ENCODE measurements at regions not wholly inside any gene's neighbourhood (a gene's known extent, or its start where the extent isn't known, plus 50 kb on each side); places are given as distances from the start of the nearest gene placed in this dataset.

GRCh38 chr21:23789864-23790263 lies 1817.4 kb downstream of the MRPL39 start:
- H3K27ac Mint-ChIP-seq, result no peak overlapping the region
- DNase-seq (no peak), ATAC-seq (replicated peaks in 1 of 2) (no peak)
- H3K9me3 Mint-ChIP-seq, result peaks cover 0 to 1% of the 10 kb centered on the region in 2 donors
- no peaks in the 10 kb centered on the region for H3K27me3 Mint-ChIP-seq (ENCODE audit: low read depth)
- H3K4me3 Mint-ChIP-seq, result no peak overlapping the region
- H3K4me1 Mint-ChIP-seq (ENCODE audit: low read depth), result no peaks in the 10 kb centered on the region
- H3K36me3 Mint-ChIP-seq (ENCODE audit: insufficient read depth in 2 of 2), result no peaks in the 10 kb centered on the region

GRCh38 chr21:23780326-23780725 lies 1827.0 kb downstream of the MRPL39 start:
- Mint-ChIP-seq H3K4me1 (ENCODE audit: low read depth) (no peaks in the 10 kb centered on the region), H3K9me3 (peaks cover 0 to 2% of the 10 kb centered on the region in 2 donors), H3K36me3 (ENCODE audit: insufficient read depth in 2 of 2) (no peaks in the 10 kb centered on the region), H3K27ac (no peak overlapping the region), H3K27me3 (ENCODE audit: low read depth) (no peaks in the 10 kb centered on the region), H3K4me3 (no peak overlapping the region)
- DNase-seq (no peak), ATAC-seq (replicated peaks in 1 of 2) (no peak)

GRCh38 chr21:23743821-23744220 lies 1863.5 kb downstream of the MRPL39 start:
- Mint-ChIP-seq H3K36me3 (ENCODE audit: insufficient read depth in 2 of 2) (peaks cover 0 to 1% of the 10 kb centered on the region in 2 donors), H3K27ac (no peak overlapping the region), H3K9me3 (peaks cover 0 to 6% of the 10 kb centered on the region in 2 donors), H3K27me3 (ENCODE audit: low read depth) (no peaks in the 10 kb centered on the region), H3K4me3 (no peak overlapping the region), H3K4me1 (ENCODE audit: low read depth) (no peaks in the 10 kb centered on the region)
- DNase-seq (no peak), ATAC-seq (replicated peaks in 1 of 2) (no peak)

GRCh38 chr21:23740463-23740862 lies 1866.8 kb downstream of the MRPL39 start:
- peaks cover 0 to 1% of the 10 kb centered on the region in 2 donors for H3K36me3 Mint-ChIP-seq (ENCODE audit: insufficient read depth in 2 of 2)
- H3K27me3 Mint-ChIP-seq (ENCODE audit: low read depth), result no peaks in the 10 kb centered on the region
- DNase-seq, result no peak
- H3K4me1 Mint-ChIP-seq (ENCODE audit: low read depth), result no peaks in the 10 kb centered on the region
- H3K27ac Mint-ChIP-seq, result no peak overlapping the region
- ATAC-seq (replicated peaks in 1 of 2), result no peak
- no peak overlapping the region for H3K4me3 Mint-ChIP-seq
- peaks cover 0 to 1% of the 10 kb centered on the region in 2 donors for H3K9me3 Mint-ChIP-seq

- ATAC-seq (replicated peaks in 1 of 2) (no peak), DNase-seq (no peak)
- no peak overlapping the region for H3K27ac Mint-ChIP-seq
- H3K9me3 Mint-ChIP-seq, result no peaks in the 10 kb centered on the region
- no peaks in the 10 kb centered on the region for H3K27me3 Mint-ChIP-seq (ENCODE audit: low read depth)
- H3K4me3 Mint-ChIP-seq, result no peak overlapping the region
- H3K36me3 Mint-ChIP-seq (ENCODE audit: insufficient read depth in 2 of 2), result no peaks in the 10 kb centered on the region
- no peaks in the 10 kb centered on the region for H3K4me1 Mint-ChIP-seq (ENCODE audit: low read depth)
These were observed 1874.5 kb downstream of the MRPL39 start for GRCh38 chr21:23732776-23733175.

- Mint-ChIP-seq H3K27ac (no peak overlapping the region), H3K4me1 (ENCODE audit: low read depth) (no peaks in the 10 kb centered on the region), H3K27me3 (ENCODE audit: low read depth) (no peaks in the 10 kb centered on the region), H3K4me3 (no peak overlapping the region), H3K9me3 (no peaks in the 10 kb centered on the region), H3K36me3 (ENCODE audit: insufficient read depth in 2 of 2) (no peaks in the 10 kb centered on the region)
- DNase-seq (no peak), ATAC-seq (replicated peaks in 1 of 2) (no peak)
These were observed 1878.0 kb downstream of the MRPL39 start for GRCh38 chr21:23729331-23729730.

- no peak for ATAC-seq (replicated peaks in 1 of 2)
- Mint-ChIP-seq H3K27me3 (ENCODE audit: low read depth) (no peaks in the 10 kb centered on the region), H3K36me3 (ENCODE audit: insufficient read depth in 2 of 2) (no peaks in the 10 kb centered on the region)
These were observed 1881.7 kb downstream of the MRPL39 start for GRCh38 chr21:23725576-23725975.

GRCh38 chr21:23718446-23719285 lies 1888.6 kb downstream of the MRPL39 start:
- H3K4me1 Mint-ChIP-seq (ENCODE audit: low read depth), result no peaks in the 10 kb centered on the region

More at GRCh38 chr21:23725576-23725975, 1881.7 kb downstream of the MRPL39 start:
- Mint-ChIP-seq H3K27ac (no peak overlapping the region), H3K4me3 (no peak overlapping the region), H3K4me1 (ENCODE audit: low read depth) (no peaks in the 10 kb centered on the region), H3K9me3 (no peaks in the 10 kb centered on the region)
- DNase-seq, result no peak

GRCh38 chr21:23712166-23712565 lies 1895.1 kb downstream of the MRPL39 start:
- Mint-ChIP-seq H3K9me3 (no peaks in the 10 kb centered on the region), H3K27me3 (ENCODE audit: low read depth) (peaks cover 8% of the 10 kb centered on the region), H3K27ac (no peak overlapping the region), H3K4me3 (no peak overlapping the region), H3K4me1 (ENCODE audit: low read depth) (no peaks in the 10 kb centered on the region), H3K36me3 (ENCODE audit: insufficient read depth in 2 of 2) (no peaks in the 10 kb centered on the region)
- DNase-seq, result no peak
- no peak for ATAC-seq (replicated peaks in 1 of 2)

More at GRCh38 chr21:23718446-23719285, 1888.6 kb downstream of the MRPL39 start:
- DNase-seq, result no peak
- Mint-ChIP-seq H3K4me3 (no peak overlapping the region), H3K9me3 (no peaks in the 10 kb centered on the region), H3K27ac (no peak overlapping the region), H3K36me3 (ENCODE audit: insufficient read depth in 2 of 2) (no peaks in the 10 kb centered on the region), H3K27me3 (ENCODE audit: low read depth) (peaks cover 15% of the 10 kb centered on the region)
- ATAC-seq (replicated peaks in 1 of 2), result no peak

- Mint-ChIP-seq H3K4me3 (no peak overlapping the region), H3K36me3 (ENCODE audit: insufficient read depth in 2 of 2) (no peaks in the 10 kb centered on the region), H3K27ac (no peak overlapping the region), H3K9me3 (peaks cover 0 to 2% of the 10 kb centered on the region in 2 donors), H3K27me3 (ENCODE audit: low read depth) (no peaks in the 10 kb centered on the region), H3K4me1 (ENCODE audit: low read depth) (no peaks in the 10 kb centered on the region)
- no peak for DNase-seq
- ATAC-seq (replicated peaks in 1 of 2), result no peak
These were observed 1900.8 kb downstream of the MRPL39 start for GRCh38 chr21:23706431-23706830.

- H3K27ac Mint-ChIP-seq, result no peak overlapping the region
These were observed 1907.9 kb downstream of the MRPL39 start for GRCh38 chr21:23699402-23699801.

GRCh38 chr21:23698619-23699018 lies 1908.7 kb downstream of the MRPL39 start:
- no peaks in the 10 kb centered on the region for H3K27me3 Mint-ChIP-seq (ENCODE audit: low read depth)

More at GRCh38 chr21:23699402-23699801, 1907.9 kb downstream of the MRPL39 start:
- Mint-ChIP-seq H3K27me3 (ENCODE audit: low read depth) (no peaks in the 10 kb centered on the region), H3K4me1 (ENCODE audit: low read depth) (no peaks in the 10 kb centered on the region), H3K4me3 (no peak overlapping the region), H3K9me3 (peaks cover 2 to 6% of the 10 kb centered on the region in 2 donors), H3K36me3 (ENCODE audit: insufficient read depth in 2 of 2) (peaks cover 0 to 3% of the 10 kb centered on the region in 2 donors)
- DNase-seq (no peak), ATAC-seq (replicated peaks in 1 of 2) (no peak)

GRCh38 chr21:23695443-23695842 lies 1911.8 kb downstream of the MRPL39 start:
- Mint-ChIP-seq H3K27me3 (ENCODE audit: low read depth) (no peaks in the 10 kb centered on the region), H3K4me1 (ENCODE audit: low read depth) (no peaks in the 10 kb centered on the region), H3K4me3 (no peak overlapping the region), H3K27ac (no peak overlapping the region), H3K36me3 (ENCODE audit: insufficient read depth in 2 of 2) (peaks cover 0 to 3% of the 10 kb centered on the region in 2 donors), H3K9me3 (peaks cover 0 to 7% of the 10 kb centered on the region in 2 donors)
- ATAC-seq (replicated peaks in 1 of 2), result no peak
- DNase-seq, result no peak

More at GRCh38 chr21:23698619-23699018, 1908.7 kb downstream of the MRPL39 start:
- Mint-ChIP-seq H3K4me1 (ENCODE audit: low read depth) (no peaks in the 10 kb centered on the region), H3K27ac (no peak overlapping the region), H3K4me3 (no peak overlapping the region), H3K36me3 (ENCODE audit: insufficient read depth in 2 of 2) (peaks cover 0 to 3% of the 10 kb centered on the region in 2 donors), H3K9me3 (peaks cover 2 to 6% of the 10 kb centered on the region in 2 donors)
- ATAC-seq (replicated peaks in 1 of 2), result no peak
- no peak for DNase-seq

Data from activated T-cell treated with anti-CD3 and anti-CD28 coated beads, Interleukin-2, amount 50 U/mL, for 72 hours (primary cell).